GM23338 (cell line): ENCODE measurements at regions not wholly inside any gene's neighbourhood (a gene's known extent, or its start where the extent isn't known, plus 50 kb on each side); places are given as distances from the start of the nearest gene placed in this dataset.
A peak's percentile ranks its signal among the peaks of the same experiment; 100 is the strongest.

Experiments
- ATAC-seq: fragments of 200-7000 bp; cut with Tn5 transposase; 3 replicates; pipeline ENCODE4 v1.9.1; 2020
- DNase-seq: peaks from one replicate; pipeline ENCODE4 v3.0.0-alpha.2; 2015; ENCODE audit warnings: low spot score
- H2AFZ ChIP-seq: fragments of 200-600 bp; sonication (generic); 2 replicates; pipeline ENCODE4 v1.8.0; 2016; ENCODE audit warnings: antibody characterized with exemption, mild to moderate bottlenecking, moderate library complexity
- H3F3A ChIP-seq: fragments of 200-600 bp; sonication (generic); replicated peaks from 2 replicates; pipeline ENCODE4 v1.8.0; 2017; ENCODE audit warnings: antibody characterized with exemption, mixed run types, low read depth
- H3K27ac ChIP-seq: fragments of 200-600 bp; sonication (generic); 2 replicates; pipeline ENCODE4 v1.6.1; 2016; ENCODE audit warnings: low read depth
- H3K27me3 ChIP-seq: fragments of 200-600 bp; sonication (generic); 2 replicates; pipeline ENCODE4 v1.8.0; 2016; ENCODE audit warnings: mild to moderate bottlenecking, mixed run types, moderate library complexity; ENCODE audit not compliant: insufficient read depth
- H3K36me3 ChIP-seq: fragments of 200-600 bp; sonication (generic); 2 replicates; pipeline ENCODE4 v1.8.0; 2016; ENCODE audit warnings: mild to moderate bottlenecking; ENCODE audit not compliant: insufficient read depth
- H3K4me1 ChIP-seq: fragments of 200-600 bp; sonication (generic); 2 replicates; pipeline ENCODE4 v1.8.0; 2016; ENCODE audit warnings: mild to moderate bottlenecking, moderate library complexity; ENCODE audit not compliant: insufficient read depth
- H3K4me2 ChIP-seq: fragments of 200-600 bp; sonication (generic); 2 replicates; pipeline ENCODE4 v1.7.1; 2017; ENCODE audit warnings: mixed run types
- H3K4me3 ChIP-seq: fragments of 200-600 bp; sonication (generic); 2 replicates; pipeline ENCODE4 v1.6.1; 2016; ENCODE audit warnings: mixed run types
- H3K79me2 ChIP-seq: fragments of 200-600 bp; sonication (generic); replicated peaks from 2 replicates; pipeline ENCODE4 v1.8.0; 2017; ENCODE audit warnings: mild to moderate bottlenecking; ENCODE audit not compliant: insufficient read depth
- H3K9me2 ChIP-seq: fragments of 200-600 bp; sonication (generic); 2 replicates; pipeline ENCODE4 v1.8.0; 2017; ENCODE audit not compliant: insufficient read depth
- H4K20me1 ChIP-seq: fragments of 200-600 bp; sonication (generic); replicated peaks from 2 replicates; pipeline ENCODE4 v1.8.0; 2017; ENCODE audit warnings: mild to moderate bottlenecking; ENCODE audit not compliant: insufficient read depth
- H3K27ac Mint-ChIP-seq: 2 replicates; pipeline ENCODE4 v1.8.0; 2020; ENCODE audit warnings: inconsistent platforms, mild to moderate bottlenecking, moderate library complexity, mixed read lengths
- H3K27me3 Mint-ChIP-seq: 3 replicates; pipeline ENCODE4 v1.8.0; 2022; ENCODE audit warnings: low read depth, mild to moderate bottlenecking, moderate library complexity, mixed read lengths, inconsistent platforms; ENCODE audit not compliant: insufficient read depth, poor library complexity
- H3K36me3 Mint-ChIP-seq: 3 replicates; pipeline ENCODE4 v1.8.0; 2021; ENCODE audit warnings: low read depth, mild to moderate bottlenecking, inconsistent platforms, moderate library complexity, mixed read lengths
- H3K4me1 Mint-ChIP-seq: 3 replicates; pipeline ENCODE4 v1.8.0; 2020; ENCODE audit warnings: mild to moderate bottlenecking, inconsistent platforms, mixed read lengths
- H3K4me3 Mint-ChIP-seq: 3 replicates; pipeline ENCODE4 v1.8.0; 2021; ENCODE audit warnings: moderate library complexity, mild to moderate bottlenecking, inconsistent platforms, mixed read lengths
- H3K9me3 Mint-ChIP-seq: 3 replicates; pipeline ENCODE4 v1.8.0; 2020; ENCODE audit warnings: moderate library complexity, mild to moderate bottlenecking, inconsistent platforms, mixed read lengths
- EZH2 ChIP-seq: fragments of 200-600 bp; sonication (generic); IDR thresholded peaks from one replicate; pipeline ENCODE4 v1.8.0; 2017; ENCODE audit warnings: antibody characterized with exemption, mild to moderate bottlenecking, low read depth; ENCODE audit not compliant: unreplicated experiment
- EZH2phosphoT487 ChIP-seq: fragments of 200-600 bp; sonication (generic); IDR thresholded peaks from one replicate; pipeline ENCODE4 v1.8.1; 2018; ENCODE audit warnings: antibody characterized with exemption; ENCODE audit not compliant: unreplicated experiment
- JUNB ChIP-seq: IDR thresholded peaks from one replicate; pipeline ENCODE4 v1.6.1; 2016; ENCODE audit warnings: antibody characterized with exemption; ENCODE audit not compliant: unreplicated experiment
- NANOG ChIP-seq: IDR thresholded peaks from 2 replicates; pipeline ENCODE4 v1.6.1; 2016; ENCODE audit warnings: antibody characterized with exemption, borderline replicate concordance
- ZNF331 ChIP-seq: fragments of 250-450 bp; sonication (Bioruptor Pico); IDR thresholded peaks from 2 replicates; pipeline ENCODE4 v1.5.0; 2020; ENCODE audit warnings: low read depth, mild to moderate bottlenecking, moderate library complexity
- TF ChIP-seq, protein P1 (sequence below), 2 experiments: fragments of 200-600 bp in 1 of 2; sonication (generic) in 1 of 2; conservative IDR thresholded peaks; 2 replicates each; pipeline versions ENCODE4 v1.5.1 to v1.6.1; 2016 to 2017; ENCODE audit warnings: antibody characterized with exemption in 2 of 2, low read depth in 2 of 2, mild to moderate bottlenecking in 2 of 2, moderate library complexity in 1 of 2
- TF ChIP-seq, protein P2 (sequence below): fragments of 250-450 bp; sonication (Bioruptor Pico); IDR thresholded peaks from 2 replicates; pipeline ENCODE4 v1.5.0; 2020; ENCODE audit warnings: mild to moderate bottlenecking, moderate library complexity

DNA sequence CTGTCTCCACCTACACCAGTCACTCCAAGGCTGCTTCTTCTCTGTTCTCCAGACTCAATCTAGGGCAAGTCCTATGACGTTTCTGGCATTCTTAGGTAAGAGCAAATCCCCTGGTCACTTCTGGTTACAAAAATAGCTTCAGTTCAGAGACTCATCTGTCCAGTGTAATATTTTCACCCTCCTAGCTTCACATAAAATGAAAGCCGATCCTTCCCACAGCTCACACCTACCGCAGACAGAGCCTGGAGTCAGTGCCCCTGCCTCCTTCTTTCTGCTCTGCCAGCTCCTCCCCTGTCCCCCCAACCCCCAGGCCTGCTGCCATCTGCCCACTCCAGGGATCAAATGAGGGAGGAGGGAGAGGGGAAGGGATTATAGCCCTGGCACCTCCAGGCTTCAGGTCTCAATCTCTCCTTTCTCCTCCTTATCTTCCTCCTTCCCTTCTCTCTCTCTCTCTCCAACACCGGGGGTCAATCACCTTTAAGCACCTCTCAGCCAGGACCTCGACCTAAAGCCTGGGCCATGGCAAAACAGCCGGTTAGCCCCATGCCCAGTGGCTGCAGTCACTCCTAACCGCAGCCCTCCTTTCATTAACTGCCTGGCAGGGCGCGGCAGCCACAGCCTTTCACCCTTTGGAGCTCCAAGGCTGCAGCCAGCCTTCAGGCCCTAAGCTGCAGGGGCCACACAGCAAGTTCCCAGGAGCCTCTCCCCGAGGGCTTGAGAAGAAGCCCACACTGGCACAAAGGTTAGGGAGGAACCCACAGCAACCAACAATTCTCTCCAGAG lies 292.6 kb upstream of the MGMT start:
- Histone ChIP-seq H3K9me2 (no peaks in the 10 kb centered on the region), H3K27ac (no peak overlapping the region), H3K79me2 (no peaks in the 10 kb centered on the region), H3K4me2 (no peak overlapping the region), H3K4me3 (no peak overlapping the region), H2AFZ (peak overlapping the region; percentile 76), H4K20me1 (no peaks in the 10 kb centered on the region), H3K4me1 (no peaks in the 10 kb centered on the region), H3K36me3 (no peaks in the 10 kb centered on the region), H3K27me3 (no peaks in the 10 kb centered on the region), H3F3A (no peaks in the 10 kb centered on the region)
- TF ChIP-seq, protein P1, sequence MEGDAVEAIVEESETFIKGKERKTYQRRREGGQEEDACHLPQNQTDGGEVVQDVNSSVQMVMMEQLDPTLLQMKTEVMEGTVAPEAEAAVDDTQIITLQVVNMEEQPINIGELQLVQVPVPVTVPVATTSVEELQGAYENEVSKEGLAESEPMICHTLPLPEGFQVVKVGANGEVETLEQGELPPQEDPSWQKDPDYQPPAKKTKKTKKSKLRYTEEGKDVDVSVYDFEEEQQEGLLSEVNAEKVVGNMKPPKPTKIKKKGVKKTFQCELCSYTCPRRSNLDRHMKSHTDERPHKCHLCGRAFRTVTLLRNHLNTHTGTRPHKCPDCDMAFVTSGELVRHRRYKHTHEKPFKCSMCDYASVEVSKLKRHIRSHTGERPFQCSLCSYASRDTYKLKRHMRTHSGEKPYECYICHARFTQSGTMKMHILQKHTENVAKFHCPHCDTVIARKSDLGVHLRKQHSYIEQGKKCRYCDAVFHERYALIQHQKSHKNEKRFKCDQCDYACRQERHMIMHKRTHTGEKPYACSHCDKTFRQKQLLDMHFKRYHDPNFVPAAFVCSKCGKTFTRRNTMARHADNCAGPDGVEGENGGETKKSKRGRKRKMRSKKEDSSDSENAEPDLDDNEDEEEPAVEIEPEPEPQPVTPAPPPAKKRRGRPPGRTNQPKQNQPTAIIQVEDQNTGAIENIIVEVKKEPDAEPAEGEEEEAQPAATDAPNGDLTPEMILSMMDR (conservative IDR thresholded peaks at IDR 0.05; ENCODE audit: low read depth in 2 of 2) = no peak
- TF ChIP-seq JUNB = no peak
- no peak for TF ChIP-seq ZNF331 (CRISPR knock-in tag)
- no peak for TF ChIP-seq EZH2phosphoT487
- TF ChIP-seq, protein P2, sequence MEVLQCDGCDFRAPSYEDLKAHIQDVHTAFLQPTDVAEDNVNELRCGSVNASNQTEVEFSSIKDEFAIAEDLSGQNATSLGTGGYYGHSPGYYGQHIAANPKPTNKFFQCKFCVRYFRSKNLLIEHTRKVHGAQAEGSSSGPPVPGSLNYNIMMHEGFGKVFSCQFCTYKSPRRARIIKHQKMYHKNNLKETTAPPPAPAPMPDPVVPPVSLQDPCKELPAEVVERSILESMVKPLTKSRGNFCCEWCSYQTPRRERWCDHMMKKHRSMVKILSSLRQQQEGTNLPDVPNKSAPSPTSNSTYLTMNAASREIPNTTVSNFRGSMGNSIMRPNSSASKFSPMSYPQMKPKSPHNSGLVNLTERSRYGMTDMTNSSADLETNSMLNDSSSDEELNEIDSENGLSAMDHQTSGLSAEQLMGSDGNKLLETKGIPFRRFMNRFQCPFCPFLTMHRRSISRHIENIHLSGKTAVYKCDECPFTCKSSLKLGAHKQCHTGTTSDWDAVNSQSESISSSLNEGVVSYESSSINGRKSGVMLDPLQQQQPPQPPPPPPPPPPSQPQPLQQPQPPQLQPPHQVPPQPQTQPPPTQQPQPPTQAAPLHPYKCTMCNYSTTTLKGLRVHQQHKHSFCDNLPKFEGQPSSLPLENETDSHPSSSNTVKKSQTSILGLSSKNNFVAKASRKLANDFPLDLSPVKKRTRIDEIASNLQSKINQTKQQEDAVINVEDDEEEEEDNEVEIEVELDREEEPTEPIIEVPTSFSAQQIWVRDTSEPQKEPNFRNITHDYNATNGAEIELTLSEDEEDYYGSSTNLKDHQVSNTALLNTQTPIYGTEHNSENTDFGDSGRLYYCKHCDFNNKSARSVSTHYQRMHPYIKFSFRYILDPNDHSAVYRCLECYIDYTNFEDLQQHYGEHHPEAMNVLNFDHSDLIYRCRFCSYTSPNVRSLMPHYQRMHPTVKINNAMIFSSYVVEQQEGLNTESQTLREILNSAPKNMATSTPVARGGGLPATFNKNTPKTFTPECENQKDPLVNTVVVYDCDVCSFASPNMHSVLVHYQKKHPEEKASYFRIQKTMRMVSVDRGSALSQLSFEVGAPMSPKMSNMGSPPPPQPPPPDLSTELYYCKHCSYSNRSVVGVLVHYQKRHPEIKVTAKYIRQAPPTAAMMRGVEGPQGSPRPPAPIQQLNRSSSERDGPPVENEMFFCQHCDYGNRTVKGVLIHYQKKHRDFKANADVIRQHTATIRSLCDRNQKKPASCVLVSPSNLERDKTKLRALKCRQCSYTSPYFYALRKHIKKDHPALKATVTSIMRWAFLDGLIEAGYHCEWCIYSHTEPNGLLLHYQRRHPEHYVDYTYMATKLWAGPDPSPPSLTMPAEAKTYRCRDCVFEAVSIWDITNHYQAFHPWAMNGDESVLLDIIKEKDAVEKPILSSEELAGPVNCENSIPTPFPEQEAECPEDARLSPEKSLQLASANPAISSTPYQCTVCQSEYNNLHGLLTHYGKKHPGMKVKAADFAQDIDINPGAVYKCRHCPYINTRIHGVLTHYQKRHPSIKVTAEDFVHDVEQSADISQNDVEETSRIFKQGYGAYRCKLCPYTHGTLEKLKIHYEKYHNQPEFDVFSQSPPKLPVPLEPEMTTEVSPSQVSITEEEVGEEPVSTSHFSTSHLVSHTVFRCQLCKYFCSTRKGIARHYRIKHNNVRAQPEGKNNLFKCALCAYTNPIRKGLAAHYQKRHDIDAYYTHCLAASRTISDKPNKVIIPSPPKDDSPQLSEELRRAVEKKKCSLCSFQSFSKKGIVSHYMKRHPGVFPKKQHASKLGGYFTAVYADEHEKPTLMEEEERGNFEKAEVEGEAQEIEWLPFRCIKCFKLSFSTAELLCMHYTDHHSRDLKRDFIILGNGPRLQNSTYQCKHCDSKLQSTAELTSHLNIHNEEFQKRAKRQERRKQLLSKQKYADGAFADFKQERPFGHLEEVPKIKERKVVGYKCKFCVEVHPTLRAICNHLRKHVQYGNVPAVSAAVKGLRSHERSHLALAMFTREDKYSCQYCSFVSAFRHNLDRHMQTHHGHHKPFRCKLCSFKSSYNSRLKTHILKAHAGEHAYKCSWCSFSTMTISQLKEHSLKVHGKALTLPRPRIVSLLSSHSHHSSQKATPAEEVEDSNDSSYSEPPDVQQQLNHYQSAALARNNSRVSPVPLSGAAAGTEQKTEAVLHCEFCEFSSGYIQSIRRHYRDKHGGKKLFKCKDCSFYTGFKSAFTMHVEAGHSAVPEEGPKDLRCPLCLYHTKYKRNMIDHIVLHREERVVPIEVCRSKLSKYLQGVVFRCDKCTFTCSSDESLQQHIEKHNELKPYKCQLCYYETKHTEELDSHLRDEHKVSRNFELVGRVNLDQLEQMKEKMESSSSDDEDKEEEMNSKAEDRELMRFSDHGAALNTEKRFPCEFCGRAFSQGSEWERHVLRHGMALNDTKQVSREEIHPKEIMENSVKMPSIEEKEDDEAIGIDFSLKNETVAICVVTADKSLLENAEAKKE (CRISPR knock-in tag) = no peak
- TF ChIP-seq EZH2 = no peak
- no peak for TF ChIP-seq NANOG
- ATAC-seq (no peak), DNase-seq (no peak)
- Mint-ChIP-seq H3K4me1 (peaks cover 8% of the 10 kb centered on the region; the same call in 2 of the 3 replicates), H3K27me3 (peaks cover 3% of the 10 kb centered on the region), H3K4me3 (no peak overlapping the region), H3K36me3 (no peaks in the 10 kb centered on the region), H3K9me3 (no peaks in the 10 kb centered on the region), H3K27ac (no peak overlapping the region)
